EH (cell line): ENCODE measurements at regions not wholly inside any gene's neighbourhood (a gene's known extent, or its start where the extent isn't known, plus 50 kb on each side); places are given as distances from the start of the nearest gene placed in this dataset.

Experiments
- DNase-seq: peaks from one replicate; pipeline ENCODE4 v3.0.0-alpha.2; 2015; ENCODE audit warnings: low read depth

DNA sequence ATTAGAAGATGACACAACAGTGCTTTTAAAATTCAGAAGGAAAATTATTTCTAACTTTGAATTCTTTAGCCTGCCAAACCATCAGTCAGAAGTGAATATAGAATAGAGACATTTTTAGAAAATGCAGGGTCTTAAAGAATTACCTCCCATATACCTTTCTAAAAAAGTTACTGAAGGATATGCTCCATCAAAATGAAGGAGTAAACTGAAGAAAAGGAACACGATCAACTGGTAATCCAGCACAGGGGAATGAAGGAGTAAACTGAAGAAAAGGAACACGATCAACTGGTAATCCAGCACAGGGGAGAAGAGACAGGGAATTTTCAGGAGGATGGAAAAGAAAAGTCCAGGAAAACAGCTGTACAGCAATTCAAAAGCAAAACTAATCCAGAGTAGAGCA, 75.4 kb upstream of the LDLRAD3 start:
- no peak for DNase-seq

DNA sequence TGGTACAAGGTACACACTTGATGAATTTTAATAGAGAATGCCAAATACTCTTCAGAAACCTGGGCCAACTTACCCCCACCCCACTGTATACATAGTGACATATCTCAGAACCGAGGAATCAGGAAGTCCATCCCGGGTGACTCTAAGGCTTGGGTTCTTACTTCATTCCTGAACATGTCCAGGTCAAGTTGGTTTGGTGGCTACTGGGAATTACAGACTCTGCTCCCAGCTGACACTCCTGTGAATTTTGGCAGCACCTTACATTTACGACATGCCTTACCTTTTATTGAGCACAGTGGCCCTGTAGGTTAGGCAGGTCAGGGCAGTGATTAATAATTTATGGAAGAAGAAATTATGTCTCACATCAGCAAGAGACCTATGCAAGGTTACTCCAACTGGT, 70.1 kb upstream of the LDLRAD3 start:
- no peak for DNase-seq

DNA sequence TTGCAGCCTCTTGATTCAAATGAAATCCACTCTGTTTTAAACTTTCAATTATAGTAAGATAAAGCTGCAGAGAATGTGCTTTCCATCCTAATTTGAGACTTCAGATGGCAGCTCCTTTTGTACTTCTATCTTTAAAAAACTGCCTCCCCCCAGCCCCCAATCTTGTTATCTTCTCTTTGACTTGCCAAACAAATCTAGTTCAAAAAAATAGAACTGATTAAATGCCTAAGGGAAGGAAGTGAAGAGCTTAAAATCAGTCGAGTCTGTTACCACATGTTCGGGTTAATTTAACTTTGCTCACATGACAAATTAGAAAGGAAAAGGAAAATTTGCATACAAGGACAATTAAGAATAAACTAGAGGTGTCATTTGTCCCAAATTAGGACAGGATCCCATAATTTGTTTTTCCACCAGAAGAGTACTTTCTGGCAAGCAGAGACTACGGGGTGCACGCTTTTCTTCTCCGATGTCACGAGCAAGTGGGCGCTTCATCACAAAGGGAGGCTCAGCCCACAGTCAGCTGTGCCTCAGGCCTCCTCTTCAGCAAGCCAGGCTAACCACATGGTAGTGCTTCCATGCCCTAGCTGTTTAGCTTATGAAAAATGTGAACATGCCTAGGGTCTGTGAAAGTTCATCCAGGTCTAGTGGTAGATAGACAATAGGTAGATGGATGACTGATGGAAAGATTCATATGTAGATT, 69.0 kb upstream of the LDLRAD3 start:
- DNase-seq = no peak

DNA sequence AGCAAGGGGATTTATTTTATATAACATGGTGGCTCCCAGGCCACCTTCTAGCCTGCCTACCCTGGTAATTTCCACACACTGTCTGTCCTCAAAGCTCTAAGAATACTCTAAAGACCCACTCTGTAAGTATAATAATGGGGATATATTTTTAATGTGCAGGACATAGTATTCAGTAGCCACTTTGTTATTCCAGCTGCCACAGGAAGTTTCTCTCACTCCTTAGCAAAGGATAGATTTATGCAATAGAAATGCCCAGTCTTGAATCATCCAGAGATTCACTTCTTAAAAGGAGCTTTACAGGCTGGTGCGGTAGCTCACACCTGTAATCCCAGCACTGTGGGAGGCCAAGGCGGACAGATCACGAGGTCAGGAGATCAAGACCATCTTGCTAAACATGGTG, 68.4 kb upstream of the LDLRAD3 start:
- no peak for DNase-seq

DNA sequence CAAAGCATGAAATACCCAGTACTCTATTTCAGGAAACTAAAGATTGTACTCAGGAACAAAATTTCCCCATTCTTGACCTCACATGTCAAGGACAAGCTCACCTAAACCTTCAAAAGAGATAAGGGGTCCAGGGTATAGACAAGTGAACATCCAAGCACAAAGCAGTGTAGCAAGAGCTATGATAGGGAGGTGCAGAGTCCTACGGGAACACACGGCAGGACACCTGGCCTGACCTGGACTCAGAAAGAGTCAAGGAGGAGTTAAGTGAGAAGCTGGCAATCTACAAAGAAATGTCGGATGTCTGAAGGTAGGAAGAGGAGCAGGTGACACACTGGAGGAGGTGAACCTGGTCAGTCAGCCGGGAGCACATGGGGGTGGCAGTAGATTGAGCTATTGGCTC, 67.1 kb upstream of the LDLRAD3 start:
- no peak for DNase-seq

DNA sequence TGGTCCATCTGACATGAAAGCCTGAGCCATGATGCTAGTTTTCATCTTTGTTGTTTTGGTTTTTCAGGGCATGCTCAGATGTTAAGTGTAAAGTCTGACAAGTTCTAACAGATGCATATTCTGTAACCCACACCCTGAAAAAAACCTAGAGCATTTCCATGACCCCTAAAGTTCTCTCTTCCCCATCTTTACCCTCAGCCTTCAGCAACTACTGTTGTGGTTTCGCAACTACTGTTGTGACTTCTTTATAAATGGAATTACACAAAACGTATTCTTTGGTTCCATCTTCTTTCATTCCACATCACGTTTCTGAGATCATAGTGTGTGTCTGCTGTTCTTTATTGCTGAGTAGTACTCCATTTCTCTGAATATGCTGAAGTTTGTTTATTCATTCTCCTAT, 65.1 kb upstream of the LDLRAD3 start:
- no peak for DNase-seq

DNA sequence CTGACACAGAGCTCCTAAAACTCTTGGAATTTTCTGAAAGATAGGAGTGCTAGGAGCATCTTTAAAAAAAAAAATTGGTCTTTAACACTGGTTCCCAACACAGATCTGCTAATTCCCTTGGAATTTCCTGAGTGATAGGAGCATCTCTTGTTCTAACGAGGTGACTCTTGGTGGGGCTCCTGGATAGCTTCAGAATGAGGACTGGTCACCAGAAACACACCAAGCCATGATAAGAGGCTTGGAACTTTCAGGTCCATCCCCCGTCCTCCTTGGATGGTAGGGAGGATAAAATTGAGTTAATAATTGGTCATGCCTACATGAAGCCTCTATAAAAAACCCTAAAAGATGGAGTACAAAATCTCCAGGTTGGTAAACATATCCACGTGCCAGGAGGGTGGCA, 64.5 kb upstream of the LDLRAD3 start:
- no peak for DNase-seq

DNA sequence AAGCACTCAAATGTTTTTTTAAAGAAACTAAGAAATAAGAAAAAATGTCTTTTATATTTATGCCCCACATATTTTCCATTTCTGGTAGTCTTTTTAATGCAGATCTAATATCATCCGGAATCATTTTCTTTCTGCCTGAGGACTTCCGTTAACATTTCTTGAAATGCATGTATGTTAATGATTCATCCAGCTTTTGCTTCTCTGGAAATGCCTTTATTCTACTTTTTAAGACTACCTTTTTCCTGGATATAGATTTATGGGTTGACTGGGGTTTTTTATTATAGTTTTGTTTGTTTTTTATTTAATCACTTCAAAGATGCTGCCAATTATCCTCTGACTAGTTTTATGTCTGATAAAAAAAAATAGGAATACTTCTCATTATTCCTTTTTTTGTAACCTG, 57.1 kb upstream of the LDLRAD3 start:
- no peak for DNase-seq

DNA sequence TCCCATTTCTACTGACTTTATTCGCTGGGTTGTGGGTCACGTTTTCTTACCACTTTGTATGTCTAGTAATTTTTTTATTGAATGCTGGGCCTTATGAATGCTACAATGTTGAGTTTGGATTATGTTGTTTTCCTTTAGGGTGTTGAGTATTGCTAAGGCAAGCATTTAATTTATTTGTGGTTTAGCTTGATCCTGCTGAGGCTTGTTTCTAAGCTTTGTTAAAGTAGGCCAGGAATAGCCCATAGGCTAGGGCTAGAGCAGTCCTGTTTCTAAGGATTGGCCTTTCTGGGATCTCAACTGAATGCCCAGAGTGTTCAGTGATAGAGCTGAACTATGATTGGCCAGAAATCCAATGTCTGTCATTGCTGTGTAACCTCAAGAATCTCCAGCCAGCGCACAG, 56.1 kb upstream of the LDLRAD3 start:
- no peak for DNase-seq

DNA sequence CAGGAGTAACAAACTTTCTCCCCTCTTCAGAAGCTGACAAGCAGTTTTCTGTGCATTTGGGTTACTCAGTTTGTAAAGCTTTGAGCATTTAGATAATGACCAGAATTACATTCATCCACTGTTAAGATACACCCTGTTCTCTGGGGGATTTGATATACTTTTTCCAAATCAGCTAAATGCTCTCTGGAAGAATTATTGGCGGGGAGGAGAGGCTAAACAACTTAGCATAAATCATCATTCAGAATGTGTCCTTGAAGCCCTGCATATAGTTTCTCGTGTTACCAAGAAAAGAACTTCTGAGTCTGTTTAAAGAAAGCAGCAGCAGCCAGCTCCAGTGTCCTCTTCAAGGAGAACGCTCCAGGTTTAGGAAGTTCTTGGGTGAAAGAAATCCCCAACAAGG, 54.9 kb upstream of the LDLRAD3 start:
- DNase-seq = no peak

DNA sequence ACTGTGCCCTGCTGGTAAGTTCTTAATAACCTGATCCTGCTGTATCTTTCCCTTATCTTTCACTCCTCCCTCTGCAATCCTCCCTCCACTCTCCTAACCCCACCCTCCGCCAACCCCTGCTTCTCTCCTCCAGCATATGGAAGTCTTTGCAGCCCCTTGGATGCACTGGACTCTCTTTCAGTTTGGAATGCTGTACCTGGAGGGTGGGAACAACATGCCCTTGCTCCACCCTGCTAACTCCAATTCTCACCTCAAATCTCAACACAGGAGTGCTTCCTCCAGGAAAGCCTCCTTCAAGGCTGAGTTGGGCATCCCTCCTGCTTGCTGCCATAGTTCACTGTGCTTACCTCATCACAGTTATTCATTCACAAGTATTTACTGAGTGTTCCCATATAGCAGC, 52.8 kb upstream of the LDLRAD3 start:
- DNase-seq = no peak

DNA sequence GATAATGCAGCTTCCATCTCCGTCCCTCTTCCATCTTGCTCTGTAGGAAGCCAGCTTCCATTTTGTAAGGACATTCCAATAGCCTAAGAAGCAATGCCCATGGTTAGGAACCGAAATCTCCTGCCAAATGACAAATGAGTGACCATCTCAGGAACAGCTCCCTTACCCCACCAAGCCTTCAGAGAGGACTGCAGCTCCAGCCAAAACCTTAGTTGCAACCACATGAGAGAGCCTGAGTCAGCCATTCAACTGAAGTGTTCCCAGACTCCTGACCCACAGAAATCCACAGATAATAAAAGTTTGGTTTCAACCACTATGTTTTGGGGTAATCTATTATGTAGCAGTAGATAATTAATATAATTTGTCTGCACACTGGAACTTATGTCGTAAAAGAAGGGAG, 51.7 kb upstream of the LDLRAD3 start:
- no peak for DNase-seq

DNA sequence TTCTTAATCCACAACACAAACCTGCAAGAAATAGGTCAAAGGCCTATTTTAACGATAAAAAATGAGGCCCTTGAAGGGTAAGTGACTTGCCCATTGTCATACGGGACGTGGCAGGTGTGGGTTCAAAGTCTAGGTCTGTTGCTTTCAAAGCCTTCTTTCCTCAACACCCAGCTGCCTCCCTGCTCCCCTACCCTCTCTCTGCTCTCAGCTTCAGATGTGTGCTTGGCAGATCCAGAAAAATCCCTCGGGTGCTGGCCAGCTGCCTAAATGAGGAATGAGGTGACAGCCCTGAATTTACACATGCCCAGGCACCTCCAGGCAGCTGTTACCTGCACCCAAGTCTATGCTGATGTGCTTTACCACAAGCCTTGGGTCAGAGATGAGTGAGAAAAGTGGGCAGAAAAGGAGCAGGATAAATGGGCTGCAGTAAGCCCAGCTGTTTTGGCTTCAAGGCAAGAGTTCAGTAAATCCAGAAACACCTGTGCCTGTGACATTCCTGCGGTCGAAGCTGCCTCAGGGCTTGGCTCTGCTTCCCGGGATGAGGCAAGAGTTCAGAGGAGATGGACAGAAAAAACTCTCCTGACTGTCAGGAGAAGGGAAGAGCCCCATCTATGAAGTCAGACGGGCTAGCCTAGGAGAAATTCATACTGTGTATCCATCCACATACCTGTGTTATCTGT, 49.9 kb upstream of the LDLRAD3 start:
- peak; percentile 6 for DNase-seq
